Thoracic aorta (tissue), 2 donors: ENCODE measurements at regions not wholly inside any gene's neighbourhood (a gene's known extent, or its start where the extent isn't known, plus 50 kb on each side); places are given as distances from the start of the nearest gene placed in this dataset.

Experiments
- ATAC-seq: fragments of 150-250 bp; one replicate; pipeline ENCODE4 v1.8.0; 2017; ENCODE audit warnings: low read depth; ENCODE audit not compliant: insufficient number of reproducible peaks, low FRiP score
- DNase-seq: peaks from one replicate; pipeline ENCODE4 v3.0.0-alpha.2; 2020; ENCODE audit warnings: low spot score
- H3K27ac ChIP-seq, 2 donors: fragments of 200-600 bp; sonication (generic); 1 replicate in 1 of 2; 2 replicates in 1 of 2; pipeline ENCODE4 v1.5.1; 2016; ENCODE audit warnings: mild to moderate bottlenecking in 2 of 2, moderate library complexity in 2 of 2
- H3K27me3 ChIP-seq: fragments of 200-600 bp; sonication (generic); replicated peaks from 2 replicates; pipeline ENCODE4 v1.6.0; 2016; ENCODE audit warnings: mild to moderate bottlenecking; ENCODE audit not compliant: insufficient read depth
- H3K36me3 ChIP-seq: fragments of 200-600 bp; sonication (generic); one replicate; pipeline ENCODE4 v1.5.1; 2016
- H3K4me1 ChIP-seq, 2 donors: fragments of 200-600 bp; sonication (generic); 1 replicate in 1 of 2; 2 replicates in 1 of 2; pipeline versions ENCODE4 v1.5.1 to v1.6.0; 2016; ENCODE audit warnings: low read depth in 2 of 2, mild to moderate bottlenecking in 1 of 2; ENCODE audit not compliant: control insufficient read depth in 1 of 2
- H3K4me3 ChIP-seq: fragments of 200-600 bp; sonication (generic); 2 replicates; pipeline ENCODE4 v1.5.1; 2016; ENCODE audit warnings: mild to moderate bottlenecking
- H3K9me3 ChIP-seq: fragments of 200-600 bp; sonication (generic); 2 replicates; pipeline ENCODE4 v1.5.1; 2016
- CTCF ChIP-seq: fragments of 200-600 bp; sonication (generic); IDR thresholded peaks from one replicate; pipeline ENCODE4 v1.5.1; 2019; ENCODE audit warnings: antibody characterized with exemption

GRCh38 chr2:164187121-164187520 is 434.2 kb downstream of the GRB14 start:
- DNase-seq (no peak), ATAC-seq (no peak)
- no peaks in the 10 kb centered on the region for H3K9me3 ChIP-seq
- no peak for TF ChIP-seq CTCF
- H3K4me1 ChIP-seq: no peaks in the 10 kb centered on the region
- no peaks in the 10 kb centered on the region for H3K36me3 ChIP-seq
- H3K27me3 ChIP-seq: no peaks in the 10 kb centered on the region
- H3K4me3 ChIP-seq: no peak overlapping the region
- no peak overlapping the region for H3K27ac ChIP-seq

- no peaks in the 10 kb centered on the region for H3K36me3 ChIP-seq
- DNase-seq (no peak), ATAC-seq (no peak)
- no peak overlapping the region for H3K27ac ChIP-seq
- H3K4me3 ChIP-seq: no peak overlapping the region
- no peak for TF ChIP-seq CTCF
- no peaks in the 10 kb centered on the region for H3K4me1 ChIP-seq
- H3K27me3 ChIP-seq: no peaks in the 10 kb centered on the region
- H3K9me3 ChIP-seq: no peaks in the 10 kb centered on the region
These were observed 434.7 kb downstream of the GRB14 start for GRCh38 chr2:164186591-164186990.

- no peak for TF ChIP-seq CTCF
- Histone ChIP-seq H3K9me3 (no peaks in the 10 kb centered on the region), H3K27ac (no peak overlapping the region), H3K4me1 (no peaks in the 10 kb centered on the region), H3K4me3 (no peak overlapping the region), H3K27me3 (no peaks in the 10 kb centered on the region), H3K36me3 (no peaks in the 10 kb centered on the region)
- ATAC-seq: no peak
- DNase-seq: no peak
These were observed 439.1 kb downstream of the GRB14 start for GRCh38 chr2:164182116-164182627.

GRCh38 chr2:164178835-164179465 is 442.3 kb downstream of the GRB14 start:
- Histone ChIP-seq H3K4me3 (no peak overlapping the region), H3K27me3 (no peaks in the 10 kb centered on the region), H3K27ac (no peak overlapping the region), H3K9me3 (peaks cover 2% of the 10 kb centered on the region), H3K36me3 (no peaks in the 10 kb centered on the region), H3K4me1 (no peaks in the 10 kb centered on the region)
- no peak for ATAC-seq
- DNase-seq: no peak
- no peak for TF ChIP-seq CTCF

- Histone ChIP-seq H3K4me1 (no peaks in the 10 kb centered on the region), H3K4me3 (no peak overlapping the region), H3K27me3 (no peaks in the 10 kb centered on the region), H3K9me3 (no peaks in the 10 kb centered on the region), H3K27ac (no peak overlapping the region), H3K36me3 (no peaks in the 10 kb centered on the region)
- no peak for TF ChIP-seq CTCF
- DNase-seq: no peak
- ATAC-seq: no peak
These were observed 428.8 kb upstream of the FIGN start for GRCh38 chr2:164164602-164165001.
